ENCODE measurements at regions not wholly inside any gene's neighbourhood (a gene's known extent, or its start where the extent isn't known, plus 50 kb on each side); places are given as distances from the start of the nearest gene placed in this dataset.

DNA sequence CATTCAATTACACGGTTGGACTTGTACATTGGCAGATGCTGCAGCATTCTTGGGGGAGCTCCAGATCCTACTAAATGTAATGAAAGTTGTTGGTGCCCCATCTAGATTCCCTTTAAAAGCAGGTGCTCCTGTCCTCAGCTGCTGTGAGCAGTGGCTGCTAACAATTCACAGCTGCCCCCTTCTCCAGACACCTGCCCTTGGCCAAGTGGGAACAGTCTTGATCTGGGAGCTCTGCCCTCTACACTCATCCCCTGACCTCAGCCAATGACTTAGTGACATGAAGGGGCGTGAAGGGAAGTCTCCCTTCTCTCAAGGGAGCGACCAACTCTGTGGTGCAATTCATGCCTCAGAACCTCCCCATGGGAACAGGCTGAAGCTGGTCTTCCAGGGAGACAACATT lies 125.7 kb downstream of the EIF4E start:
- TF ChIP-seq EZH2 (IDR thresholded peaks at IDR 0.05; ENCODE audit: insufficient read depth, poor library complexity, severe bottlenecking) (no peak), EZH2phosphoT487 (IDR thresholded peaks at IDR 0.05; ENCODE audit: insufficient read depth, low read depth) (no peak)
